ENCODE measurements at regions not wholly inside any gene's neighbourhood (a gene's known extent, or its start where the extent isn't known, plus 50 kb on each side); places are given as distances from the start of the nearest gene placed in this dataset.

- H3K4me1 Mint-ChIP-seq (ENCODE audit: unreplicated experiment), result no peaks in the 10 kb centered on the region
- H3K9me3 Mint-ChIP-seq (ENCODE audit: unreplicated experiment), result no peaks in the 10 kb centered on the region
- no peak for DNase-seq (ENCODE audit: low spot score)
- H3K4me3 Mint-ChIP-seq (ENCODE audit: unreplicated experiment), result no peak overlapping the region
- H3K27me3 Mint-ChIP-seq (ENCODE audit: unreplicated experiment), result peaks cover 4% of the 10 kb centered on the region
- TF ChIP-seq CTCF (IDR thresholded peaks at IDR 0.05; ENCODE audit: unreplicated experiment), result no peak
- H3K27ac Mint-ChIP-seq (ENCODE audit: unreplicated experiment), result no peak overlapping the region
- no peaks in the 10 kb centered on the region for H3K36me3 Mint-ChIP-seq (ENCODE audit: low read depth, unreplicated experiment)
Measured at GRCh38 chr13:54379461-54379860, 1350.8 kb downstream of the OLFM4 start.

GRCh38 chr13:54383604-54384003, 1355.0 kb downstream of the OLFM4 start:
- no peaks in the 10 kb centered on the region for H3K9me3 Mint-ChIP-seq (ENCODE audit: unreplicated experiment)
- DNase-seq (ENCODE audit: low spot score), result no peak
- no peaks in the 10 kb centered on the region for H3K36me3 Mint-ChIP-seq (ENCODE audit: low read depth, unreplicated experiment)
- no peak for TF ChIP-seq CTCF (IDR thresholded peaks at IDR 0.05; ENCODE audit: unreplicated experiment)
- H3K4me1 Mint-ChIP-seq (ENCODE audit: unreplicated experiment), result peaks cover 2% of the 10 kb centered on the region
- peaks cover 4% of the 10 kb centered on the region for H3K27me3 Mint-ChIP-seq (ENCODE audit: unreplicated experiment)
- H3K4me3 Mint-ChIP-seq (ENCODE audit: unreplicated experiment), result no peak overlapping the region
- no peak overlapping the region for H3K27ac Mint-ChIP-seq (ENCODE audit: unreplicated experiment)

GRCh38 chr13:54387625-54388024, 1359.0 kb downstream of the OLFM4 start:
- H3K4me3 Mint-ChIP-seq (ENCODE audit: unreplicated experiment), result no peak overlapping the region
- DNase-seq (ENCODE audit: low spot score), result no peak
- no peak overlapping the region for H3K27ac Mint-ChIP-seq (ENCODE audit: unreplicated experiment)
- H3K9me3 Mint-ChIP-seq (ENCODE audit: unreplicated experiment), result no peaks in the 10 kb centered on the region
- peaks cover 2% of the 10 kb centered on the region for H3K4me1 Mint-ChIP-seq (ENCODE audit: unreplicated experiment)
- peaks cover 6% of the 10 kb centered on the region for H3K27me3 Mint-ChIP-seq (ENCODE audit: unreplicated experiment)
- no peak for TF ChIP-seq CTCF (IDR thresholded peaks at IDR 0.05; ENCODE audit: unreplicated experiment)
- H3K36me3 Mint-ChIP-seq (ENCODE audit: low read depth, unreplicated experiment), result no peaks in the 10 kb centered on the region

DNA sequence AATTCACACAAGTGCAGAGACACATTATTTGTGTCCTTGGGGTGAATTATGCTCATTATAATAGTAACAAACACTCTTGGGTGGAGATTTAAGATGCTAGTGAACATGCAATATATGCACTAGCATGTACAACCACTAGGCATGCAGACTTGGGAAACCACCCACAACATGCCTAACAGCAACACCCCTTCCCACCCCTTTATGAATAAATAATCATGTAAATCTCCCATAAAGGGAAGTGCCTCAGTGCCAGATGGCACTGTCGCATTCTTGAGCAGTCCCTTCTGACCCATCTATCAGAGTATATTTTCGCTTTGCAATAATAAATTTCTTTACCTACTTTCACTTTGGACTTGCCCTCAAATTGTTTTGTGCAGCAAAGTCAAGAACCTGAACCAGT, 1362.2 kb downstream of the OLFM4 start:
- Mint-ChIP-seq H3K27ac (ENCODE audit: unreplicated experiment) (no peak overlapping the region), H3K4me3 (ENCODE audit: unreplicated experiment) (no peak overlapping the region), H3K4me1 (ENCODE audit: unreplicated experiment) (peaks cover 2% of the 10 kb centered on the region), H3K9me3 (ENCODE audit: unreplicated experiment) (no peaks in the 10 kb centered on the region), H3K27me3 (ENCODE audit: unreplicated experiment) (peaks cover 6% of the 10 kb centered on the region), H3K36me3 (ENCODE audit: low read depth, unreplicated experiment) (no peaks in the 10 kb centered on the region)
- no peak for TF ChIP-seq CTCF (IDR thresholded peaks at IDR 0.05; ENCODE audit: unreplicated experiment)
- no peak for DNase-seq (ENCODE audit: low spot score)

- DNase-seq (ENCODE audit: low spot score), result no peak
- Mint-ChIP-seq H3K4me3 (ENCODE audit: unreplicated experiment) (no peak overlapping the region), H3K27me3 (ENCODE audit: unreplicated experiment) (peaks cover 3% of the 10 kb centered on the region), H3K36me3 (ENCODE audit: low read depth, unreplicated experiment) (no peaks in the 10 kb centered on the region), H3K27ac (ENCODE audit: unreplicated experiment) (no peak overlapping the region), H3K4me1 (ENCODE audit: unreplicated experiment) (no peaks in the 10 kb centered on the region), H3K9me3 (ENCODE audit: unreplicated experiment) (no peaks in the 10 kb centered on the region)
- TF ChIP-seq CTCF (IDR thresholded peaks at IDR 0.05; ENCODE audit: unreplicated experiment), result no peak
Measured at GRCh38 chr13:54394085-54394700, 1365.6 kb downstream of the OLFM4 start.
